NOMO-1 treated with dmso at 0.1 percent for 144 hours (cell line): ENCODE measurements at regions not wholly inside any gene's neighbourhood (a gene's known extent, or its start where the extent isn't known, plus 50 kb on each side); places are given as distances from the start of the nearest gene placed in this dataset.
"Not testable (repeated sequence)": the region's sequence is repeated elsewhere in the genome, so short reads cannot be mapped to it uniquely, and the experiment has no call there.

Source experiments
- DNase-seq: peaks from one replicate; lab custom pipeline; 2025; ENCODE audit not compliant: unreplicated experiment; lab: John Stamatoyannopoulos, UW

GRCh38 chr5:86129009-86129408 lies 488.7 kb upstream of the COX7C start:
- DNase-seq = no peak

- no peak for DNase-seq
Observed at GRCh38 chr5:86137297-86137696, 480.4 kb upstream of the COX7C start.

- DNase-seq = no peak
Observed at GRCh38 chr5:86143837-86144236, 473.9 kb upstream of the COX7C start.

GRCh38 chr5:86152988-86153560 lies 464.7 kb upstream of the COX7C start:
- no peak for DNase-seq

GRCh38 chr5:86155796-86156195 lies 461.9 kb upstream of the COX7C start:
- DNase-seq = no peak

- DNase-seq = no peak
Observed at GRCh38 chr5:86170194-86170593, 447.5 kb upstream of the COX7C start.

- DNase-seq = no peak
Observed at GRCh38 chr5:86175224-86175623, 442.5 kb upstream of the COX7C start.

- DNase-seq = no peak
Observed at GRCh38 chr5:86199287-86199686, 418.5 kb upstream of the COX7C start.

- DNase-seq = no peak
Observed at GRCh38 chr5:86228147-86228546, 389.6 kb upstream of the COX7C start.

GRCh38 chr5:86232246-86232645 lies 385.5 kb upstream of the COX7C start:
- DNase-seq = no peak

- DNase-seq = no peak
Observed at GRCh38 chr5:86244153-86244552, 373.6 kb upstream of the COX7C start.

GRCh38 chr5:86257871-86258270 lies 359.9 kb upstream of the COX7C start:
- DNase-seq = no peak

GRCh38 chr5:86284400-86285190 lies 333.1 kb upstream of the COX7C start:
- DNase-seq = not testable (repeated sequence)

GRCh38 chr5:86287437-86287836 lies 330.3 kb upstream of the COX7C start:
- DNase-seq = not testable (repeated sequence)

- not testable (repeated sequence) for DNase-seq
Observed at GRCh38 chr5:86289786-86290185, 328.0 kb upstream of the COX7C start.

- DNase-seq = not testable (repeated sequence)
Observed at GRCh38 chr5:86292811-86293210, 324.9 kb upstream of the COX7C start.

- DNase-seq = not testable (repeated sequence)
Observed at GRCh38 chr5:86302643-86303042, 315.1 kb upstream of the COX7C start.

GRCh38 chr5:86305050-86305449 lies 312.7 kb upstream of the COX7C start:
- not testable (repeated sequence) for DNase-seq

GRCh38 chr5:86314951-86315350 lies 302.8 kb upstream of the COX7C start:
- DNase-seq = no peak

- DNase-seq = no peak
Observed at GRCh38 chr5:86320266-86320665, 297.5 kb upstream of the COX7C start.

GRCh38 chr5:86329318-86329717 lies 288.4 kb upstream of the COX7C start:
- no peak for DNase-seq

GRCh38 chr5:86330736-86331135 lies 287.0 kb upstream of the COX7C start:
- DNase-seq = no peak

- DNase-seq = no peak
Observed at GRCh38 chr5:86332851-86333250, 284.9 kb upstream of the COX7C start.
